KOPT-K1 (cell line): ENCODE measurements at regions not wholly inside any gene's neighbourhood (a gene's known extent, or its start where the extent isn't known, plus 50 kb on each side); places are given as distances from the start of the nearest gene placed in this dataset.
A peak's percentile ranks its signal among the peaks of the same experiment; 100 is the strongest.

Source experiments
- H3K27ac ChIP-seq: fragments of 200-600 bp; sonication (generic); 2 replicates; pipeline ENCODE4 v1.5.1; 2016; ENCODE audit warnings: antibody characterized with exemption, mild to moderate bottlenecking, low read depth, low read length; ENCODE audit not compliant: poor library complexity, severe bottlenecking
- H3K36me3 ChIP-seq: fragments of 200-600 bp; sonication (generic); 2 replicates; pipeline ENCODE4 v1.5.1; 2017; ENCODE audit warnings: antibody characterized with exemption, mild to moderate bottlenecking, low read length, moderate library complexity; ENCODE audit not compliant: insufficient read depth
- H3K9me3 ChIP-seq: fragments of 200-600 bp; sonication (generic); 2 replicates; pipeline ENCODE4 v1.5.1; 2017; ENCODE audit warnings: antibody characterized with exemption, low read length, mild to moderate bottlenecking; ENCODE audit not compliant: insufficient read depth, poor library complexity, severe bottlenecking

- Histone ChIP-seq H3K36me3 (no peaks in the 10 kb centered on the region), H3K27ac (no peak overlapping the region), H3K9me3 (no peaks in the 10 kb centered on the region)
These were observed 255.3 kb upstream of the ID2 start for GRCh38 chr2:8426550-8426949.

GRCh38 chr2:8427211-8427610, 254.6 kb upstream of the ID2 start:
- Histone ChIP-seq H3K9me3 (no peaks in the 10 kb centered on the region), H3K36me3 (no peaks in the 10 kb centered on the region), H3K27ac (no peak overlapping the region)

- Histone ChIP-seq H3K27ac (no peak overlapping the region), H3K9me3 (no peaks in the 10 kb centered on the region), H3K36me3 (no peaks in the 10 kb centered on the region)
These were observed 251.2 kb upstream of the ID2 start for GRCh38 chr2:8430628-8431027.

- Histone ChIP-seq H3K36me3 (no peaks in the 10 kb centered on the region), H3K9me3 (no peaks in the 10 kb centered on the region), H3K27ac (no peak overlapping the region)
These were observed 250.3 kb upstream of the ID2 start for GRCh38 chr2:8431446-8432125.

- Histone ChIP-seq H3K36me3 (no peaks in the 10 kb centered on the region), H3K9me3 (no peaks in the 10 kb centered on the region), H3K27ac (peak overlapping the region; percentile 30)
These were observed 249.0 kb upstream of the ID2 start for GRCh38 chr2:8432706-8433336.

- H3K9me3 ChIP-seq: no peaks in the 10 kb centered on the region
- H3K36me3 ChIP-seq: no peaks in the 10 kb centered on the region
- peak overlapping the region; percentile 30 for H3K27ac ChIP-seq
These were observed 248.5 kb upstream of the ID2 start for GRCh38 chr2:8433390-8433789.

GRCh38 chr2:8435608-8436007, 246.2 kb upstream of the ID2 start:
- Histone ChIP-seq H3K27ac (no peak overlapping the region), H3K9me3 (no peaks in the 10 kb centered on the region), H3K36me3 (no peaks in the 10 kb centered on the region)

GRCh38 chr2:8436585-8436984, 245.3 kb upstream of the ID2 start:
- no peaks in the 10 kb centered on the region for H3K36me3 ChIP-seq
- no peak overlapping the region for H3K27ac ChIP-seq
- H3K9me3 ChIP-seq: no peaks in the 10 kb centered on the region

GRCh38 chr2:8437228-8437948, 244.5 kb upstream of the ID2 start:
- H3K27ac ChIP-seq: no peak overlapping the region
- no peaks in the 10 kb centered on the region for H3K36me3 ChIP-seq
- no peaks in the 10 kb centered on the region for H3K9me3 ChIP-seq

GRCh38 chr2:8437949-8438400, 243.9 kb upstream of the ID2 start:
- Histone ChIP-seq H3K9me3 (no peaks in the 10 kb centered on the region), H3K27ac (no peak overlapping the region), H3K36me3 (no peaks in the 10 kb centered on the region)

- H3K27ac ChIP-seq: peak overlapping the region; percentile 17
- H3K9me3 ChIP-seq: no peaks in the 10 kb centered on the region
- no peaks in the 10 kb centered on the region for H3K36me3 ChIP-seq
These were observed 243.4 kb upstream of the ID2 start for GRCh38 chr2:8438476-8438875.

GRCh38 chr2:8438996-8439395, 242.9 kb upstream of the ID2 start:
- H3K36me3 ChIP-seq: no peaks in the 10 kb centered on the region
- H3K9me3 ChIP-seq: no peaks in the 10 kb centered on the region
- peak overlapping the region; percentile 17 for H3K27ac ChIP-seq

- H3K27ac ChIP-seq: no peak overlapping the region
- H3K36me3 ChIP-seq: no peaks in the 10 kb centered on the region
- H3K9me3 ChIP-seq: no peaks in the 10 kb centered on the region
These were observed 241.7 kb upstream of the ID2 start for GRCh38 chr2:8440029-8440778.

GRCh38 chr2:8441371-8441770, 240.5 kb upstream of the ID2 start:
- Histone ChIP-seq H3K9me3 (no peaks in the 10 kb centered on the region), H3K27ac (no peak overlapping the region), H3K36me3 (no peaks in the 10 kb centered on the region)

GRCh38 chr2:8441986-8442385, 239.9 kb upstream of the ID2 start:
- no peaks in the 10 kb centered on the region for H3K9me3 ChIP-seq
- no peak overlapping the region for H3K27ac ChIP-seq
- H3K36me3 ChIP-seq: no peaks in the 10 kb centered on the region
